ENCODE measurements at regions not wholly inside any gene's neighbourhood (a gene's known extent, or its start where the extent isn't known, plus 50 kb on each side); places are given as distances from the start of the nearest gene placed in this dataset.

DNA sequence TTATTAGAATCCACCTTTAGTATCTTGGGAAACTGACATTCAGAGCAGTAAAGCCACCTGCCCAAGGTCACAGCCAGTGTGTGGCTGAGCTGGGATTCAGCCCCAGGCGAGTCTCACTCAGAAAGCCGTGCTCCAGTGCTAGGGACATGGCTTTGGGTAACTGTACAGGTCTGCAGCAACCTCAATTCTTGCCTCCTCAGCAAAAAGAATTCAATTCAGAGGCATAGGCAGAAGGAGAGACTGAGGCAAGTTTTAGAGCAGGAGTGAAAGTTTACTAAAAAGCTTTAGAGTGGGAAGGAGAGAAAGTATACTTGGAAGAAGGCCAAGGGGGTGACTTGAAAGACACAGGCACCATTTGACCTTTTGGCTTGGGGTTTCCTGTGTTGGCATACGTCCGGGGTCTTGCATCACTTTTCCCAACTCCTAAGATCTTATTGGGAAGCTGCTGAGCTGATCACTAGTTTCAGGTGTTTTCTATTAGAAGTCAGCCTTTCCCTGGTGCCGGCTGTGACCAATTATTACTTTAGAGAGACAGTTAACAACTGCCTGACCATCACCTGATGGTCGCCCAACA, 529.3 kb downstream of the MATN1 start:
- no peak overlapping the region for H3K27ac ChIP-seq (ENCODE audit: low read depth, low read length)
- H3K4me3 ChIP-seq (ENCODE audit: low read length): no peak overlapping the region
- no peaks in the 10 kb centered on the region for H3K4me1 ChIP-seq (ENCODE audit: control insufficient read depth, low read length)
- no peaks in the 10 kb centered on the region for H3K9me3 ChIP-seq (ENCODE audit: control insufficient read depth, insufficient read depth, low read length)
- H3K4me2 ChIP-seq (ENCODE audit: low read length): no peak overlapping the region
- no peaks in the 10 kb centered on the region for H3F3A ChIP-seq (ENCODE audit: control insufficient read depth, insufficient read depth)
- H3K79me2 ChIP-seq (ENCODE audit: control insufficient read depth, low read length): no peaks in the 10 kb centered on the region
- TF ChIP-seq EZH2phosphoT487 (IDR thresholded peaks at IDR 0.05; ENCODE audit: borderline replicate concordance, low read length): no peak
- TF ChIP-seq, protein P1, sequence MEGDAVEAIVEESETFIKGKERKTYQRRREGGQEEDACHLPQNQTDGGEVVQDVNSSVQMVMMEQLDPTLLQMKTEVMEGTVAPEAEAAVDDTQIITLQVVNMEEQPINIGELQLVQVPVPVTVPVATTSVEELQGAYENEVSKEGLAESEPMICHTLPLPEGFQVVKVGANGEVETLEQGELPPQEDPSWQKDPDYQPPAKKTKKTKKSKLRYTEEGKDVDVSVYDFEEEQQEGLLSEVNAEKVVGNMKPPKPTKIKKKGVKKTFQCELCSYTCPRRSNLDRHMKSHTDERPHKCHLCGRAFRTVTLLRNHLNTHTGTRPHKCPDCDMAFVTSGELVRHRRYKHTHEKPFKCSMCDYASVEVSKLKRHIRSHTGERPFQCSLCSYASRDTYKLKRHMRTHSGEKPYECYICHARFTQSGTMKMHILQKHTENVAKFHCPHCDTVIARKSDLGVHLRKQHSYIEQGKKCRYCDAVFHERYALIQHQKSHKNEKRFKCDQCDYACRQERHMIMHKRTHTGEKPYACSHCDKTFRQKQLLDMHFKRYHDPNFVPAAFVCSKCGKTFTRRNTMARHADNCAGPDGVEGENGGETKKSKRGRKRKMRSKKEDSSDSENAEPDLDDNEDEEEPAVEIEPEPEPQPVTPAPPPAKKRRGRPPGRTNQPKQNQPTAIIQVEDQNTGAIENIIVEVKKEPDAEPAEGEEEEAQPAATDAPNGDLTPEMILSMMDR (IDR thresholded peaks at IDR 0.05; ENCODE audit: low read depth, low read length, poor library complexity, severe bottlenecking): no peak
- H3K36me3 ChIP-seq (ENCODE audit: control insufficient read depth, low read length): no peaks in the 10 kb centered on the region
- no peaks in the 10 kb centered on the region for H4K20me1 ChIP-seq (ENCODE audit: control insufficient read depth, insufficient read depth, low read depth, low read length)
- no peaks in the 10 kb centered on the region for H3K27me3 ChIP-seq (ENCODE audit: control insufficient read depth, low read length)
- H3K9me2 ChIP-seq (replicated peaks; ENCODE audit: control insufficient read depth, low read length): no peaks in the 10 kb centered on the region

DNA sequence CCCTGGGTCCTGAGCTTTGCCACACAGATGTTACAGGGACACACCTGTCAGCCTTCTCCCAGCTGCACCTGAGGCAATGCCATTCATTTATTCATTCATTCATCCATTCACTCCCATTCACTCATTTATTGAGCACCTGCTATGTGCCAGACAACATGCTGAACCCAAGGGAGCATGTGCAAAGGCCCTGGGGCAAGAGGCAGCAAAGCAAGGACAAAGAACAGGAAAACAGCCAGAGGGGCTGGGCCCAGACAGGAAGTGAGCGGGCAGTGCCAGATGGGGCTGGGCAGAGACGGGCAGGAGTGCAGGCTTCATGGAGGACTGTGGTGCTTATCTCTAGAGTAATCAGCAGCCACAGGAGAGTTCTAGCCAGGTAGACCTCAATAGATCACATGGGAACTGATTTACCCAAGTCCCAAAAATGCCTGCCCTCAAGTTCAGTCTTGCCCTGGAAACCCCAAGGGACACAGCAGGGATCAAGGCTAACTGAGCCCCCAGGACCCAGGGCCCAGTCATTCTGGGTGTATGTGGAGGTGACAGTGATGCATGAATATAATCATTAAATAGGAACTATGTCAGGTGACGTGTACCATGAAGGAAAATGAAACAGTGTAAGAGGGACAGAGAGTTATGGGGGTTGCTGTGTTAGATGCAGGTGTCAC, 530.3 kb downstream of the MATN1 start:
- H3K9me2 ChIP-seq (replicated peaks; ENCODE audit: control insufficient read depth, low read length): no peaks in the 10 kb centered on the region
- no peaks in the 10 kb centered on the region for H3K4me1 ChIP-seq (ENCODE audit: control insufficient read depth, low read length)
- no peaks in the 10 kb centered on the region for H3K27me3 ChIP-seq (ENCODE audit: control insufficient read depth, low read length)
- H3K79me2 ChIP-seq (ENCODE audit: control insufficient read depth, low read length): no peaks in the 10 kb centered on the region
- TF ChIP-seq, protein P1 (IDR thresholded peaks at IDR 0.05; ENCODE audit: low read depth, low read length, poor library complexity, severe bottlenecking): no peak
- no peak for TF ChIP-seq EZH2phosphoT487 (IDR thresholded peaks at IDR 0.05; ENCODE audit: borderline replicate concordance, low read length)
- H3K36me3 ChIP-seq (ENCODE audit: control insufficient read depth, low read length): no peaks in the 10 kb centered on the region
- H3K4me2 ChIP-seq (ENCODE audit: low read length): no peak overlapping the region
- H3K27ac ChIP-seq (ENCODE audit: low read depth, low read length): no peak overlapping the region
- H3F3A ChIP-seq (ENCODE audit: control insufficient read depth, insufficient read depth): no peaks in the 10 kb centered on the region
- H3K4me3 ChIP-seq (ENCODE audit: low read length): no peak overlapping the region
- H3K9me3 ChIP-seq (ENCODE audit: control insufficient read depth, insufficient read depth, low read length): no peaks in the 10 kb centered on the region
- H4K20me1 ChIP-seq (ENCODE audit: control insufficient read depth, insufficient read depth, low read depth, low read length): no peaks in the 10 kb centered on the region

DNA sequence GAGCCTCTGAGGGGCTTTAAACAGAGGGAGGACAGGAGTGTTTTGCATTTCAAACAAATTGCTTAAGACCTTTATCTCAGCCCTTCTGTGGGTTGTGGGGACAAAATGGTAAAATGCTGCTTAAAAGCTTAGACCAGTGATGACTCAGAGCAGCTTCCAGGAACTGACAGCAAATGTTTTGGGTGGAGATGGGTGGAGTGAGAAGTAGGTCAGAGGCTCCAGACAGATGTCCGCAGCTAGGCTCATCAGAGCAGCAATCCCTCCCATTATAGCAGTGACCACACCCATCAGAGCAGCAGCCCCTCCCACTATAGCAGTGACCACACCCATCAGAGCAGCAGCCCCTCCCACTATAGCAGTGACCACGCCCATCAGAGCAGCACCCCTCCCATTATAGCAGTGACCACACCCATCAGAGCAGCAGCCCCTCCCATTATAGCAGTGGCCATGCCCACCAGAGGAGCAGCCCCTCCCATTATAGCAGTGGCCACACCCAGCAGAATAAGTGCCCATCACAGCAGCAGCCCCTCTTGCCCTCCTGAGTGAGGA, 532.2 kb downstream of the MATN1 start:
- no peaks in the 10 kb centered on the region for H3K9me2 ChIP-seq (replicated peaks; ENCODE audit: control insufficient read depth, low read length)
- no peaks in the 10 kb centered on the region for H3K9me3 ChIP-seq (ENCODE audit: control insufficient read depth, insufficient read depth, low read length)
- no peaks in the 10 kb centered on the region for H3K79me2 ChIP-seq (ENCODE audit: control insufficient read depth, low read length)
- no peaks in the 10 kb centered on the region for H3K36me3 ChIP-seq (ENCODE audit: control insufficient read depth, low read length)
- no peak overlapping the region for H3K4me2 ChIP-seq (ENCODE audit: low read length)
- H3F3A ChIP-seq (ENCODE audit: control insufficient read depth, insufficient read depth): no peaks in the 10 kb centered on the region
- H3K4me1 ChIP-seq (ENCODE audit: control insufficient read depth, low read length): no peaks in the 10 kb centered on the region
- no peak overlapping the region for H3K27ac ChIP-seq (ENCODE audit: low read depth, low read length)
- no peak for TF ChIP-seq EZH2phosphoT487 (IDR thresholded peaks at IDR 0.05; ENCODE audit: borderline replicate concordance, low read length)
- TF ChIP-seq, protein P1 (IDR thresholded peaks at IDR 0.05; ENCODE audit: low read depth, low read length, poor library complexity, severe bottlenecking): no peak
- H4K20me1 ChIP-seq (ENCODE audit: control insufficient read depth, insufficient read depth, low read depth, low read length): no peaks in the 10 kb centered on the region
- H3K27me3 ChIP-seq (ENCODE audit: control insufficient read depth, low read length): no peaks in the 10 kb centered on the region
- no peak overlapping the region for H3K4me3 ChIP-seq (ENCODE audit: low read length)
